Activated CD4-positive, alpha-beta T cell treated with anti-CD3 and anti-CD28 coated beads for 48 hours (primary cell): ENCODE measurements at regions not wholly inside any gene's neighbourhood (a gene's known extent, or its start where the extent isn't known, plus 50 kb on each side); places are given as distances from the start of the nearest gene placed in this dataset.
"Not testable (repeated sequence)": the region's sequence is repeated elsewhere in the genome, so short reads cannot be mapped to it uniquely, and the experiment has no call there.

Experiments used
- DNase-seq: peaks from one replicate; pipeline ENCODE4 v3.0.0-alpha.2; 2020

DNA sequence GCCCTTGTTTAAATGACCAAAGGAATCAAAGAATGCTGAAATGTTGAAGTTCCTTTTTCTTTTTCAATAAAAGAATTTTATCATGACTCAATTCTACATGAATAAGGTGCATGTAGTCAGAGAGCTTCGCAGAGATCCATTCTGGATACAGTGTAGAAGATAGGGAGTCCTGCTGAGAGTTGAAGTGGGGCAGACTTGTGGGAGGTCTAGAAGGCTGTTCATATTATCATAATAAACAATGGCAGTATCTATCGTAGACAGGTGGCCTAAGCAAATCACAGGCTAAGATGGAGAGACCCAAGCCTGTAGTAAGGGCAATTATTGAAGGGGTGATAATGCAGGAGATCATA is 1322.0 kb upstream of the CELF4 start:
- no peak for DNase-seq

DNA sequence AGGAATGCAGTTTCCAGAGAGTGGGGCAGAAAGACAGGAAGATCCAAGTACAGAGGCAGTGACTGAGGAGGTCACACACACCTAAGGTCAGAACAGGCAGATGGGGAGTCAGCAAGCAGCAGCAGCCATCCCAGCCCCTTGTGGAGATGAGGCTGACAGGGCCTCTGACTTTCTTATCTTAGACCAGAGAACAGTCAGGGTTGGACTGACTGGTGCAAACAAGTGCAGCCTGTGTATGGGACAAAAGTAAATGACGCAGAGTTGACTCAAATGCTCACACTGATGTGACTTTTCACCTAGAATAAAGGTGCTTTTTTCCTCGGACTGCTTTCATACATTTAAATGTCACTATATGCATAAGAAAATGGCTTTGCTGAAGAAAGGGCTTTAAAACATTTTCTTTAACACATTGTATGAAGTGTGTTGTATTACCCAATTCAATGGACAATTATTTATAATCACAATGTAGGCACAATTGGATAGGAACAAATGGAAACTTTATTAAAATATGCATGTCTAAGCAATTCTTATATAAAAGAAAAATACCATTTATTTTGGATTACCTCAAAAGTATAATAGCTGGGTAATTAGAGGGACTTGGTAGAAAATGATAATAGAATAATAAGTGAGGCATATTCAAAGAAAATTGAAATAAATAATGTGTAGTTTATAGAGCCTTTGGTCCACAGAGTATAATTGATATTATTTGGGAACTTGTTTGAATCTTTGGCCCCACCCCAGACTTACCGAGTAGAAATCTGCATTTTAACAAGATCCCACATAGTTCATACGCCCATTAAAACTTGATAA is 1321.5 kb upstream of the CELF4 start:
- DNase-seq: no peak

DNA sequence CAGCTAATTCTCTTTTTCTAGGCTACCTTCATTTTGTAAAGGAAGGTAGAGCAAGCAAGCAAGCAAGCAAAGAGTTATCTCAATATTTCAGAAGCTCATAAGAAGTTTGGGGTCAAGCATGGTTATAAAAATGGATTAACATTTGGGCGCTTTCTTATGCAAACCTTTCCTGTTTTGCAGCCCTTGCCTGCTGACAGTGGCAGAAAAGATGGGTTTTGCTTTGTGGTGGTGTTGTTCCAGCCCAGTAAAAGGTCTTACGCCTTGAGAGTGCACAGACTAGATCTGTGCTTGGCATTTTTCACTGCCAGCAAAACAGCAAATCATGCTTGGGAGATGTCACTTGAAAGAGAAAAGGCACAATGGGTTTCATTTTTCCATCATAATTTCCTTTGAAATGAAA is 1320.6 kb upstream of the CELF4 start:
- no peak for DNase-seq

DNA sequence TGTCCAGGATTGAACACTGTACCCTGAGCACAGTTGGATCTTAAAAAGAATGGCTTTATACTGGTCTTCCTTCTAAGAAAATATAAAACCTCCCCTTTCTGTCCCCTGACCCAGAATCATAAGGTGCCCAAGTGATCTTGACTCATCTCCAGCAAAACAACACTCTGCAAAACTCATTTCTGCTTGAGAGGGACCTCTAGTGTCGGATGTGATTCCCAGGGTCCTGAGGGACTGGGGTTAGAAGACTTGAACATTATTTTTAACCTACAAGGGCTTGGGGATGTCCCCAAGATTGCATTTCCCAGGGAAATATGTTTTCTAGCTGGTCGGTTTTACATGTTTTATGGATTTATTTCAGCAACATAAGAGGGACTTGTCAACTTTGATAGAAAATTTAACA is 1318.5 kb upstream of the CELF4 start:
- no peak for DNase-seq

DNA sequence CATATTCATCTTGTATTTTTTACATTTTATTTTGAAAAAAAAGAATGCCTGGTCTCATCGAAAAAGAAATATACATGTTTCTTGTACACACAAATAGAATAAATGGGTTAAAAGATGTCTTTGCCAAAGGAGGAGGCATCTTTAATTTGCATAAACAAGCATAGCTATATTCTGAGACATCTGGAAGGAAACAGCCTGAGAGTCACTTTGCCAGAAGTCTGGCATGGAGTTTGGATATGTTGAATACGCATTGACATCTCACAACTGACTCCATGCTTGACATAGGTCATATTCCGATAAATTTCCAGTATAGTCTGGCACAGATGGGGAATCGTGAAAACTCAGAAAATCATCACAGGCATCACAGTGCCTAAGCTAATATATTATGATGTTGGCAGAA is 1317.5 kb upstream of the CELF4 start:
- DNase-seq: no peak

DNA sequence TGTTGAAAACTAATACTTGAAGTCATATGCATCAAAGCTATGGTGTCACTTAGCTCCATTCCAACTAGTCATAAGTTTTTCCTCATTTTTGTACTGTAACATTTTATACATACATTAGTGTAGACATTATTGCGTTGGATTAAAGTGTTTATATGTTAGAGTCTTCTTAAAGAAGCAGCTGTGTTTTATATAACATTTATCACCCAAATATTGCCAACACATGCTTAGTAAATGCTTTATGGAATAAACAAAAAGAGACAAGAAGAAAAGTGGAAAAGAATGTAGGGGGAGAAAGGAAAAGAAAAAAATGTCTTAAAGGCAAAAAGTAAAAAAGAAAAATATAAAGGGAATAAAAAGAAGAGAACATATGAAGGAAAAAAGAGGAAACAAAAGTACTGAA is 1314.3 kb upstream of the CELF4 start:
- no peak for DNase-seq

DNA sequence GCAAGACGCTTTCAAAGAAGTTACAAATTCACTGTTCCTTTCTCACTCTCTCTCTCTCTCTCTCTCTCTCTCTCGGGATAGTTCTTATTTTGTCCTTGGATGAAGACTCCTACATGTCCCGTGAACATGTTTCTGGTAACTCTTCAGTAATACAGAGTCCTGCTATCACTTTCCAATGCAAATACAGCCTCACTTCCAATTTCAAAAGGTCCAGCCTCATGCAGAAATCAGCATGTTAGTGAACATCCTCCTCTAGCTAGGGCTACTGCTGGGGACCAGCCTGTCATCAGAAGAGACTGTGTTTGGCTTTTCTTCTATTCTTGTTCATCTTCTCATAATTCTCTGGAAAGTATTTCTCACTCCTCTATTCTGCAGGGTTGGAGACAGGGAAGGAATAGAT is 1306.7 kb upstream of the CELF4 start:
- no peak for DNase-seq

DNA sequence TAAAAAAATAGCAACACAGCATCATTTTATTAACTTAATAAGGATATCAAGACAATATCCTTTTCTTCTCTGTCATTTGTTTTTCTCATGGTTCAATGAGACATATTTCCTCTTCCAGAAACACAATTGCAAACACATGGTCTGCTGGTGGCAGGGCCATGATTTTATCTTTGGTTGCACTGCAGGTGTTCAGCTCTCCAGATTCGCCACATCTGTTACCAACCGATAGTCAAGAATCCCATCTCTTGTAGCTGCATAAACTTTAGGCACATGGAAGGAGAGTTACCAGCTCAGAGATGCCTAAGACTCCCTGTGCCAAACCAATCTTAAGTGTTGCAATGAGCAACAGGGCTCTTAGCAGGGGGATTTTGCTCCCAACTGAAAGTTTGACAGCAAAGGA is 1303.2 kb upstream of the CELF4 start:
- DNase-seq: no peak

DNA sequence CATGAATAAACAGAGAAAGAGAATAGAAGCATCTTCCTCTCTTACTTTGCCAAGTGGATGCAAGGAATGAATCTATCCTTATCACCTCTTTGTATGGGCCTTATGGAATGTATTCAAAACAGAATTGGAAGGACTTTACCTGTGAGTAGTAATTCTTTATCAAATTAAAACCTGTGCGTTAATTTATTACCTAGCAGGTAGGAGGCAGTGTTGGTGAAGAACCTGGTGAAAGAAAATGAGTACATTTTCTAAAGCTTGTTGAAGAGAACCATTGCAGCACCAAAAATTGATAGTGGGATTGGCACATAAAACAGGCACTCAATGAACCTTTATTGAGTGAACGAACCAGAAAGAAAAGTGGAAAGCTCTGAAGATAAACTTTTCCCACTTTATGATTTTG is 1302.1 kb upstream of the CELF4 start:
- no peak for DNase-seq

DNA sequence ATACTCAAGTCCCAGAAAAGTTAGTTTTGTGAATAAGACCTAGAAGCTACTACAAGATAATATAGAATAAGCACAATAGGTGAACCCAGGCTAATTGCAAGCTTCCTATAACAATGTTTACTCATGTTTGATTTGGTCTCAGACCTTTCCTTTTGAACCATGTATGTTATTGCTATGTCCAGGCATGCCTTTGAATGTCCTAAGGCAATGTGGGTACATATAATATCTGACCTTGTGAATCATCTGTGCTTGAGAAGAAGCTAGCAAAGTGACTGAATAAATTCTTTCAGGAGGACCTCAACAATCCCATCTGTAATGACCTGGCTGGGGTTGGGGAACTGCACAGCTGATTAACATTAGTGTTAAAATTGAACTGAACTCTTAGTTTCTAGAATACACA is 1285.9 kb upstream of the CELF4 start:
- DNase-seq: no peak

DNA sequence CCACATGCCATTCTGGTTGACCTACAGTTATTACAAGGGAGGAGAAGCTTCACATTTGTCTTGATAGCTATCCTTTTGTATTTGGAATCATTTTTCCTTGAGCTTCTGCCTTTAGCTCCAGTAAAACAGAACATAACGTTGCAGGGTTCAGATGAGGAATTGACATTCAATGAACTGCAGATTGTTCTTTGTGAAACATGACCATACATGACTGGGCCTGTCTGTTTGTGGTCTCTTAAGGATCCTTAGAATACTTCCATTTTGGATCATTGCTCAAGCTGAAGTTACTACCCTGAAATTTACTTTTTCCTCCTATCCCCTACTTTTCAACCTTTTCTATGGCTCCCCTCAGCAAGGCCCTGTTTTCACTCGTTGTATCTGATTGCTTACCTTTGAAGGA is 1281.7 kb upstream of the CELF4 start:
- no peak for DNase-seq

DNA sequence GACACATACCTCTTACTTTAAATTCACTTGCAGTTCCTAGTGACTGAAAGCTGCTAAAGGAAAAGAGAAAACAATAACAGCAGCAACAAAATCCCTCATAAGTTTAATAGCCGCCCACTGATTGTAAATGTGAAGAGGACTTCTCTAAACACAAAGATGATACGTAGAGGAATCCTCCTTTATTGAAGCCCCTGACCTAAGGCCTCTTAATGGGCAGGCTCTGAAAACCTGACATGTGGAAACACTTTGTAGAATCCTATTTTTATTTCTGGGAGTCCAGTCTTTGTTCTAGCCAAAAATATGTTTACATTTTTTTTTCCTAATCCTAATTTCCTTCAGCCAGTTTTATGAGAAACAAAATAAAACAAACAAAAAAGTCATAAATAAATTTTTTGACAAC is 1277.7 kb upstream of the CELF4 start:
- no peak for DNase-seq

DNA sequence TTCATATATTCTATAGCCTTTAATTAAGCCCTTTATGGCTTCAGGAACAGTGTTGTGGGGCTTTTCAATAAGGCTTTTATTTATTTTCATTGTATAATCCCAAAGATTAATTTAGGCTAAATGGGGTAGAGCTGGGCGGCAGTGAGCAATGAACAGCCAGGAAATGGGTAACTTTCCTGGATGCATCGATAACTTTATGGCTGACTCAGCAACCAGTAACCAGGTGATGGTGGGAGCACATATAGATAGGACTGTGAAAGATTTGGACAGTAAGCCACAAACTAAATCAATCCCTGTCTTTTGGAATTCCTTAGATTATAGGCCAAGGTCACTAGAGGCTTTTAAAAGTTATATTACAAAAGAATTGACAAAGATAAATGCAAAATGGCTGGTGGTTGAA is 1260.6 kb upstream of the CELF4 start:
- DNase-seq: no peak

DNA sequence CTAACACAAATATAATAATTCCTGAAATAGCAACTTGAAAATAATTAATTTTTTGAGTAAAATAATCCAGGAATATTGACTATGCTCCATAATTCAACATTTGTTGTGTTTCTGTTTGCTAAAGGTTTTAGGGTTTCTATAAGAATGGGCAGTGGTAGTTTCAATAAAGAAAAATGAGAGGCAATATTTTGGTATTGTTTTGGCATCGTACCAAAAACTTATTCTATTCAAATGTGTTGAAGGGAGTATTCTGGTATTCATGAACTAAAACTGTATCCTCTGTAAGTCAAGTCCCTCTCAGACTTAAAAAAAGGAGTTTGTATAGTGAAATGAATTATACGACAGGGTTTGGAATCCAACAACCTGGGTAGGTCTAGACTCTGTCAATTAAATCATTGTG is 1245.6 kb upstream of the CELF4 start:
- DNase-seq: no peak

DNA sequence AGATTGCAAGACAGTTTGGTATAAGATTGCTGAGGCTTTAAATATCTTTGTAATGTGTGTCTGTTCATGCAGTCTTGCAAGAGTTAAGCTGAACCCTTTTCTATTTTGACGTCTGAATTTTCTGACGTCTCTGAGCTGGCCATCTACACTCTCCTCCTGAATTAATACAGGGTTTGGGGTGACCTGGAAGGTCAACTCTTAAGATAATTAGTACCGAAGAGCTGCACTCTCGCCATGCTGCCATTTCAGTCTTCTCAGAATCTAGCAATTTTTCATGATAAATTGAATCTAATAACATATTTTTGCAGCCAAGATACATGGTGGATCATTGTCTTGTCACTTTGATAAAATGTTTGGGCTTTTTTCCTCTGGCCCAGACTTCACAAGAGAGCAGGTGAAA is 1245.2 kb upstream of the CELF4 start:
- DNase-seq: no peak

DNA sequence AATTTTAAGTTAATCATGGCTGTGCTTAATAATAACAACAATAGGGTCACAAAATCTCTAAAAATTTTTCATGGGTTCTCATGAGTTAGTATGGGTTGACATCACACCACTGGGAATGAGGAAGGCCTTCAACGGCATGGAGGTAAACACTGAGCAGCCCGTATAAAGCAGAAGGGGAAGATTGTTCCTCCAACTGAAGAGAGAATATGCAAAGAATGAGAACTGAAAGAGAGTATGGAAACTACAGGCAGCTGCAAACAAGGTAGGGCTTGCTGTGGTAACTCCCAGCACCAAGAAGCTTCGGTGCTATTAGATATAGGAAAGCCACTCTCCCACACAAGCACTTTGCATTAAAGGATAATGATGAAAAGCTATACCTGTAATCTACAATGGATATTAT is 1242.3 kb upstream of the CELF4 start:
- no peak for DNase-seq

DNA sequence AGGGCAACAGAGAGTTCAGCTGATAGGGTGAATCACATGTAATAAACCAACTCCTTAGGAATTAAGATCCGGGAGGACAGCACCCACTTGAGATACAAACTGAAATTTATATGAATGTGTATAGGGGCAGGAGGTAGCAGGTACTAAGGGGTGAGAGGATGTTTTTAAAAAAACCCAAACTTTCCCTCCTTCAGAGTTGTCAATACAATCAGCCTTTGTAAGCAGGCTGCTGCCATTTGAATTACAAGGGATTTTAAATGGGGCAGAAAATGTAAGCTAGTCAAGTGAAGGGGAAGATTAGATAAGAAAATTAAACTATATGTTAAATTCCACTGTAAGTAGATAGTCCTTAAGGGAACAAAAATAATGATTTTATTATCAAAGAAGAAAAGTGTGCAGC is 1239.7 kb upstream of the CELF4 start:
- no peak for DNase-seq

DNA sequence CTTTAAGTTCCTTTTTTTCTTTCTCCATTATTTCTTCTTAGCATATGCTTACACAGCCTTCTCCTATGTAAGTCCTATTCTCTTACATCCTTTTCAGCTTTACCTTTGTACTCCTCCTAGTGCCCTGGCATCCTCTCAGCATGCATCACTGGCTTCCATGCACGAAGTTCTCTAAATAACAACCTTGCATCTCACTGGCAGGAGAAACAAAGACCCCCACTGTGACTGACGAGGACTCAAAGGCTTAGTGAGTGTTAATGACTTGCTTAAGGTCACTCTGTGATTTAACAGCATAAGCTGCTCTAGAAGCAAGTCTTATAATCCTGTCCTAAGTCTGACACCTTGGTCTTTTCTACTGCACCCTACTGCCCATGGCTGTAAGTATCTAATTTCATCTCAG is 1236.0 kb upstream of the CELF4 start:
- DNase-seq: no peak

DNA sequence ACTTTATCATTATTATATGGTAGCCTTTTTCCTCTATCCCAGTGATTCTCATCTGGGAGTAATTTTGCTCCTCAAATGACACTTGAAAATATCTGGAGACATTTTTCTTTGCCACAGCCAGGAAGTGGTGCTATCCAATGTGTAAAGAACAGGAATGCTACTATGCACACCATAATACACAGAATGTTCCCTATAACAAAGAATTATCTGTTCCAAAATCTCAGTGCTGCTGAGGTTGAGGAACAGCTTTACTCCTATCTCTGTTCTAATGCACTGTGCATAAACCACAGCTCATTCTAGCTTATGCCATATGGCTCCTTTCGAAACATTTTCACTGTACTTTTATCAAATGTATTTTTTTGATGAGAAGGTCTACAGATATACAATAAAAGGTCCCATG is 1231.2 kb upstream of the CELF4 start:
- DNase-seq: no peak

DNA sequence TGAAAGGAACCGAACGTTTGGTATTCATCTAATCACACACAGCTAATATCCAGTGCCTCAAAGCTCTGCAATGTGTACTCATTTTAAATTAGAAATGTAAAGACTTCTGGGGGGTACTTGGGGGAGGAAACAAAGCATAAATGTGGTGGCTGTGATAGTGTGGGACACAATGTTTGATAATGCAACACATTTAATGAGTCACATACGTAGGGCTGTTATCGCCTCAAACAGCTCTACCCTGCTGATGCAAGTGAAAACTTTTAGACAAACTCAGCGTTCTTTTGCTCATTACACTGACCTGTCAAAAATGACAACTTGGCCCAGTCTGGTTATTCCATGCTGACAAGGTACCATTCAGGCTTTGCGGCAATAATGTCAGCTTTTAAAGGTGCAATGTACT is 1227.1 kb upstream of the CELF4 start:
- DNase-seq: no peak

DNA sequence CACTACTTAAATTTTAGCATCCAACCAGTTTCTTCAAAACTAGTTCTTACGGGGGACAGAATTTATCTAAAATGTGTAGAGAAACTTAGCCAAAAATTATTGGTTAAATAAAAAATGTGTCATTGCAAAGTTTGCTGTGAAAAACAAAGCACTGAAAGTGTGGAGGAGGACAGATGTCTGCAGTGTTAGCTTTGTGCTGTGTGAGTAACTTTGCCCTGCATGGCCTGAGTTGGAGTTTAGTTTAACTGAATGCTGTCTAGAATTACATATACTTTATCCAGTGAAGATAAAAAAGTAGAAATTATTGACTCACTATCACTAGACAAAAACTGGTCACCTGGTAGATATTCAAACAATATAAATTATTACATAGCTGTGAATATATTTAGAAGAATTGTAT is 1225.2 kb upstream of the CELF4 start:
- DNase-seq: no peak

DNA sequence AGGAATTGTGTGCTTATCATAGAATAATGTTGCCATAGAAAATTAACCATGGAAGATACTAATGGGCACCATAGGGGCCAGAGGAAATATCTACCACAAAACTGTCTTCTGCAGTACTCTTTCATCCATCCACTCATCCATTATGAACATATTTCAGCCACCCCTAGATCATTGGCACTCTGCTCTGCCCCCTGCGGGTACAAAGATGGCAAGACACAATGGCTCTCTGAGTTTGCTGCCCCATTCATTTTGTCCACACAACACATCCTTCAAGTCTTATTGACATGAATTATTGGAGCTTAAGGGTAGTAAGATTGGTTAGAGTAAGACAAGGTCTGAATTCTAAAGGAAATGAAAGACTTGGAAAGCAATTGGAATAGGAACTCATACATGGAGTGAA is 1224.7 kb upstream of the CELF4 start:
- DNase-seq: peak; percentile 13

DNA sequence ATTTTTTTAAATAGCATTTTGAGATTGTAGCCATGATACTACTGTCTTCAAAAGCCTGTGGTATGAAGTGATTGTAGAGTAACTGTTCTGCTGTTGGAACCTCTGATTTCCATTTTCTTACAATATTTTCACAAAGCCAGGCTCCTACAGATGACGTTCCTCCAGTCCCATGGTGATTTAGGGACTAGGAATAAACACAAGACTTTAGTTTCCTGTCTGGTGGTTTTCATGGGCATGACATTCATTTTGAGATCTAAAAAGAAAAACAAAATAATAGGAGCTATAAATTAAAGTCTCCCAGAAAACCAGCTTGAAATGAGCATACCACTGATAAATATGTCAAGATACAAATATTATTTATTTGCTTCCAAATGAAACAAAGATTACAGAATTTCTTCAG is 1223.5 kb upstream of the CELF4 start:
- no peak for DNase-seq

DNA sequence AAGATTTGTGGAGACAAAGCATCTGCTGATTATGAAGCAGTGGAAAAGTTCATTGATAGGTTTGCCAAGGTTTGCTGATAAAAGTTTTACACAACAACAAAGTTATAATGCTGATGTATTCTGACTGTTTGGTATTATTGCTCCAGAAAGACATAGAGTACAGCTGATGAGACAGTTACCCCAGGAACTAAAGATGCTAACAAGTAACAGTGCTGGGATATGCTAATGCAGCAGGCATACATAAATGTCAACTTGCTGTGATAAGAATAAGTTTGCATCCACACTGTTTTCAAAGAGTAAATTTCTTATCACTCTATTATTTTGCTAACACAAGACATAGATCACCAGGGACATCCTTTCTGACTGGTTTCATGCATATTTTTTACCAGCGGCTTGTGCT is 1221.3 kb upstream of the CELF4 start:
- DNase-seq: no peak

DNA sequence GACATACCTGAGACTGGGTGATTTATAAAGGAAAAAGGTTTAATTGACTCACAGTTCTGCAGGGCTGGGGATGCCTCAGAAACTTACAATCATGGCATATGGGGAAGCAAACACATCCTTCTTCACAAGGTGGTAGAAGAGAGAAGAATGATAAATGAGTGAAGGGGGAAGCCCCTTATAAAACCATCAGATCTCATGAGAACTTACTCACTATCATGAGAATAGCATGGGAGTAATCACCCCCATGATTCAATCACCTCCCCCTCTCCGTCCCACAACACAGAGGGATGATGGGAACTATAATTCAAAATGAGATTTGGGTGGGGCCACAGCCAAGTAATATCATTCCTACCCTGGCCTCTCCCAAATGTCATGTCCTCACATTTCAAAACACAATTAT is 1206.0 kb upstream of the CELF4 start:
- not testable (repeated sequence) for DNase-seq

DNA sequence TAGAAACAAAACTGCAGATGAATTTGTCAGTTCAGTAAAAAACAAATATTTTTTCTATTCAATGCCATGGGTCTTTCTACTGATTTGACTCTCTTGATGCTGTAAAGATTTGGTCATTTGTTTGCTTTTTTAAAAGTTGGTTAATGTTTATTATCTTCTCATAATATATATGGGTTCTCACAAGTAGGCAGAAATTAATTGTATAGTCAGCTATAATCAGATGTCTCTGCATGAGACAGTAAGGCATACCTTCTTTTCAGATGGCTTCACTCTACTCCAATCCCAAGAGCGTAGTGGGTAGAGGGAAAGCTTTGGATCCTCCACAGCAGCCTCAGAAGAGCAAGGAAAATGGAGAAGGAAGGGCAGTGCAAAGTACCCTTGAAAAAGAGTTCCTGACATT is 1202.9 kb upstream of the CELF4 start:
- DNase-seq: no peak
